ENCODE measurements at regions not wholly inside any gene's neighbourhood (a gene's known extent, or its start where the extent isn't known, plus 50 kb on each side); places are given as distances from the start of the nearest gene placed in this dataset.
"Not testable (repeated sequence)": the region's sequence is repeated elsewhere in the genome, so short reads cannot be mapped to it uniquely, and the experiment has no call there.

- Histone ChIP-seq H3K27ac (ENCODE audit: low read depth, low read length) (no peak overlapping the region), H3K27me3 (ENCODE audit: insufficient read depth, low read length) (no peaks in the 10 kb centered on the region), H3K4me3 (ENCODE audit: low read length in 2 of 2) (no peak overlapping the region), H3K4me1 (ENCODE audit: insufficient read depth, low read length) (no peaks in the 10 kb centered on the region), H3K36me3 (ENCODE audit: insufficient read depth, low read length) (no peaks in the 10 kb centered on the region), H3K9me3 (ENCODE audit: control insufficient read depth in 1 of 2, low read length in 2 of 2) (no peaks in the 10 kb centered on the region)
- DNase-seq: no peak
- intact Hi-C loops (cut with micrococcal nuclease): no loop called here
- ChIA-PET CTCF (ENCODE audit: partially characterized antibody) (no interaction called here), POLR2A (ENCODE audit: partially characterized antibody) (no interaction called here)
- peaks cover 0 to 2% (median 0%) of the 10 kb centered on the region in 8 donors for H3K9me3 Mint-ChIP-seq
- H3K27ac Mint-ChIP-seq: no peak overlapping the region
- no peaks in the 10 kb centered on the region for H3K4me1 Mint-ChIP-seq
- H3K4me3 Mint-ChIP-seq: no peak overlapping the region
- no peaks in the 10 kb centered on the region for H3K36me3 Mint-ChIP-seq
- H3K27me3 Mint-ChIP-seq: peaks cover 0 to 1% of the 10 kb centered on the region in 2 donors
Observed at GRCh38 chr2:207363761-207364290, 165.9 kb upstream of the CREB1 start.

GRCh38 chr2:207370646-207371045, 159.1 kb upstream of the CREB1 start:
- H3K27ac Mint-ChIP-seq: no peak overlapping the region
- no peak overlapping the region for H3K4me3 Mint-ChIP-seq
- Histone ChIP-seq H3K27me3 (ENCODE audit: insufficient read depth, low read length) (no peaks in the 10 kb centered on the region), H3K4me1 (ENCODE audit: insufficient read depth, low read length) (no peaks in the 10 kb centered on the region), H3K9me3 (ENCODE audit: control insufficient read depth in 1 of 2, low read length in 2 of 2) (no peaks in the 10 kb centered on the region), H3K4me3 (ENCODE audit: low read length in 2 of 2) (no peak overlapping the region), H3K27ac (ENCODE audit: low read depth, low read length) (no peak overlapping the region), H3K36me3 (ENCODE audit: insufficient read depth, low read length) (no peaks in the 10 kb centered on the region)
- H3K4me1 Mint-ChIP-seq: no peaks in the 10 kb centered on the region
- DNase-seq: no peak
- H3K36me3 Mint-ChIP-seq: peaks cover 3% of the 10 kb centered on the region in 2 donors
- no peaks in the 10 kb centered on the region for H3K27me3 Mint-ChIP-seq
- intact Hi-C loops (cut with micrococcal nuclease): no loop called here
- H3K9me3 Mint-ChIP-seq: peaks cover 0 to 17% (median 7%) of the 10 kb centered on the region in 8 donors
- ChIA-PET CTCF (ENCODE audit: partially characterized antibody) (no interaction called here), POLR2A (ENCODE audit: partially characterized antibody) (no interaction called here)

- Histone ChIP-seq H3K9me3 (ENCODE audit: control insufficient read depth in 1 of 2, low read length in 2 of 2) (no peaks in the 10 kb centered on the region), H3K27me3 (ENCODE audit: insufficient read depth, low read length) (no peaks in the 10 kb centered on the region), H3K4me3 (ENCODE audit: low read length in 2 of 2) (no peak overlapping the region), H3K27ac (ENCODE audit: low read depth, low read length) (no peak overlapping the region), H3K4me1 (ENCODE audit: insufficient read depth, low read length) (no peaks in the 10 kb centered on the region), H3K36me3 (ENCODE audit: insufficient read depth, low read length) (no peaks in the 10 kb centered on the region)
- Mint-ChIP-seq H3K27me3 (no peaks in the 10 kb centered on the region), H3K27ac (no peak overlapping the region), H3K9me3 (peaks cover 3 to 27% (median 13%) of the 10 kb centered on the region in 8 donors), H3K4me1 (no peaks in the 10 kb centered on the region), H3K4me3 (no peak overlapping the region), H3K36me3 (peaks cover 3% of the 10 kb centered on the region in 2 donors)
- ChIA-PET POLR2A (ENCODE audit: partially characterized antibody) (no interaction called here), CTCF (ENCODE audit: partially characterized antibody) (no interaction called here)
- no peak for DNase-seq
- intact Hi-C loops (cut with micrococcal nuclease): no loop called here
Observed at GRCh38 chr2:207371877-207372276, 157.9 kb upstream of the CREB1 start.

DNA sequence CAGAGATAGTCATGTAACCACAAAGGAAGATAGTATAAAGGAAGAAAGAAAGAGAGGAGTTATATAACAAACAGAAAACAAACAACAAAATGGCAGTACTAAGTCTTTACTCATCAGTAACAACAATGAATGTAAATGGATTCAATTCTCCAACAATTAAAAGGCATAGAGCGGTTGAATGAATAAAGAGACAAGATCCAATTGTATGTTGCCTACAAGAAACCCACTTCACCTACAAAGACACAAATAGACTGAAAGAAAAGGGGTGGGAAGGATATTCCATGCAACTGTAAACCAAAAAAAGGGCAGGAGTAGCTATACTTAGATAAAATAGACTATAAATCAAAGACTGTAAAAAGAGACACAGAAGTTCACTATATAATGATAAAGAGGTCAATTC, 157.3 kb upstream of the CREB1 start:
- no peaks in the 10 kb centered on the region for H3K9me3 ChIP-seq (ENCODE audit: control insufficient read depth in 1 of 2, low read length in 2 of 2)
- H3K27ac ChIP-seq (ENCODE audit: low read depth, low read length): no peak overlapping the region
- Mint-ChIP-seq H3K9me3 (peaks cover 3 to 33% (median 19%) of the 10 kb centered on the region in 8 donors), H3K36me3 (peaks cover 3 to 5% of the 10 kb centered on the region in 2 donors), H3K27ac (no peak overlapping the region), H3K4me1 (no peaks in the 10 kb centered on the region), H3K27me3 (no peaks in the 10 kb centered on the region), H3K4me3 (no peak overlapping the region)
- ChIA-PET CTCF (ENCODE audit: partially characterized antibody) (no interaction called here), POLR2A (ENCODE audit: partially characterized antibody) (no interaction called here)
- no peaks in the 10 kb centered on the region for H3K36me3 ChIP-seq (ENCODE audit: insufficient read depth, low read length)
- DNase-seq: no peak
- no peak overlapping the region for H3K4me3 ChIP-seq (ENCODE audit: low read length in 2 of 2)
- H3K27me3 ChIP-seq (ENCODE audit: insufficient read depth, low read length): no peaks in the 10 kb centered on the region
- H3K4me1 ChIP-seq (ENCODE audit: insufficient read depth, low read length): no peaks in the 10 kb centered on the region
- intact Hi-C loops (cut with micrococcal nuclease): no loop called here

DNA sequence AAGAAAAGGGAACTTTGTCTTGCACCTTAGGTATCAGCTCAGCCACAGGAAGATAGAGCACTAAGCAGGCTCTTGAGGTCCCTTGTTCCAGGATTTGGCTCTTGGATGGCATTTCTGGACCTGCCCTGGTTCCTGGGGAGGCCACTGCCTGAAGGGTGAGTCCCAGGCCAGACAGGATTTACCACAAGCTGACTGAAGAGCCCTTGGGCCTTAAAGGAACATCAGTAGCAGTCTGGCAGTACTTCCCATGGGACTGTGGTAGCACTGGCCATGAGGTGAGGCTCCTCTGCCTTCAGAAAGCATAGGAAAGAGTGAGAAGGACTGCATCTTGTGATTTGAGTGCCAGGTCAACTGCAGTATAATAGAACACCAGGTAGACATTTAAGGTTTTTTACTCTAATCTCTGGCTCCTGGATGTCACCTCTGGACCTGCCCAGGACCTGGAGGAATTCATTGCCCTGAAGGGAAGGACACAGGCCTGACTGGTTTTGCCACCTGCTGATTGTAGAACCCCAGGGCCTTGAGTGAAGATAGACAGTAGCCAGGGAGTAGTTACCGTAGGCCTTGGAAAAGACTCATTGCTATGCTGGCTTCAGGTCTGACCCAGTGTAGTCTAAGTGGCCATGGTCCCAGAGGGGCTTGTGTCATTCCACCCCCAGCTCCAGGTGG, 154.4 kb upstream of the CREB1 start:
- DNase-seq: no peak
- Mint-ChIP-seq H3K27me3 (no peaks in the 10 kb centered on the region), H3K36me3 (peaks cover 15 to 16% of the 10 kb centered on the region in 2 donors), H3K9me3 (peaks cover 7 to 61% (median 42%) of the 10 kb centered on the region in 8 donors), H3K4me3 (no peak overlapping the region), H3K27ac (no peak overlapping the region), H3K4me1 (no peaks in the 10 kb centered on the region)
- intact Hi-C loops (cut with micrococcal nuclease): no loop called here
- Histone ChIP-seq H3K4me3 (ENCODE audit: low read length in 2 of 2) (no peak overlapping the region), H3K4me1 (ENCODE audit: insufficient read depth, low read length) (no peaks in the 10 kb centered on the region), H3K27ac (ENCODE audit: low read depth, low read length) (no peak overlapping the region), H3K27me3 (ENCODE audit: insufficient read depth, low read length) (no peaks in the 10 kb centered on the region), H3K36me3 (ENCODE audit: insufficient read depth, low read length) (no peaks in the 10 kb centered on the region), H3K9me3 (ENCODE audit: control insufficient read depth in 1 of 2, low read length in 2 of 2) (no peaks in the 10 kb centered on the region)
- POLR2A ChIA-PET (ENCODE audit: partially characterized antibody): no interaction called here
- CTCF ChIA-PET (ENCODE audit: partially characterized antibody): no interaction called here

DNA sequence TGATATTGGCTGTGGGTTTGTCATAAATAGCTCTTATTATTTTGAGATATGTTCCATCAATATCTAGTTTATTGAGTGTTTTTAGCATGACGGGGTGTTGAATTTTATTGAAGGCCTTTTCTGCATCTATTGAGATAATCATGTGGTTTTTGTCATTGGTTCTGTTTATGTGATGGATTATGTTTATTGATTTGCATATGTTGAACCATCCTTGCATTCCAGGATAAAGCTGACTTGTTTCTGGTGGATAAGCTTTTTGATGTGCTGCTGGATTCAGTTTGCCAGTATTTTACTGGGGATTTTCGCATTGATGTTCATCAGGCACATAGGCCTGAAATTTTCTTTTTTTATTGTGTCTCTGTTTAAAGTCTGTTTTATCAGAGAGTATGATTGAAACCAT, 151.1 kb upstream of the CREB1 start:
- Mint-ChIP-seq H3K9me3 (peaks cover 7 to 71% (median 52%) of the 10 kb centered on the region in 8 donors), H3K36me3 (peaks cover 19% of the 10 kb centered on the region in 2 donors)
- H3K27ac ChIP-seq (ENCODE audit: low read depth, low read length); H3K4me1 Mint-ChIP-seq; H3K4me1 ChIP-seq (ENCODE audit: insufficient read depth, low read length); H3K27ac Mint-ChIP-seq; POLR2A ChIA-PET (ENCODE audit: partially characterized antibody); H3K4me3 Mint-ChIP-seq; H3K4me3 ChIP-seq (ENCODE audit: low read length in 2 of 2); H3K27me3 ChIP-seq (ENCODE audit: insufficient read depth, low read length); CTCF ChIA-PET (ENCODE audit: partially characterized antibody); H3K36me3 ChIP-seq (ENCODE audit: insufficient read depth, low read length); H3K27me3 Mint-ChIP-seq; intact Hi-C loops (cut with micrococcal nuclease); H3K9me3 ChIP-seq (ENCODE audit: control insufficient read depth in 1 of 2, low read length in 2 of 2): not testable (repeated sequence)
- DNase-seq: peak in 1 of 5 donors; percentile 3

DNA sequence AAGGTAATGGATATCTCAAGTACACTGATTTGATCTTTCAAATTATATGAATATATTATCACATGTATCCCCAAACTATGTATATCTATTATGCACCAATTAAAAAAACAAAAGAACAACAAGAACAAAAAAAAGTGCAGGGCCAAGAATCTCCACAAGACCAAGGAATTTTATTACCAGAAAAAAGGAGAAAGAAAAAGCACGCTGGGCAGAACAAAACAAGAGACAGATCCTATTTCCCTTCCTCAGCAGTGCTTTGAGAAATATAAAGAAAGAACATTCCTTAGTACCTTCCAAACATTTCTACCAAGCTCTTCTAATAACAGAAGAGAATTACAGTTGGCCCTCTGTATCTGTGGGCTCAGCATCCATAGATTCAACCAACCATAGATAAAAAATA, 144.7 kb upstream of the CREB1 start:
- Mint-ChIP-seq H3K27ac (peak overlapping the region in 1 of 7 donors; percentile 58), H3K4me3 (no peak overlapping the region), H3K27me3 (peaks cover 0 to 1% of the 10 kb centered on the region in 2 donors), H3K9me3 (peaks cover 0 to 31% (median 15%) of the 10 kb centered on the region in 8 donors), H3K4me1 (no peaks in the 10 kb centered on the region), H3K36me3 (peaks cover 3 to 4% of the 10 kb centered on the region in 2 donors)
- Histone ChIP-seq H3K27ac (ENCODE audit: low read depth, low read length) (no peak overlapping the region), H3K9me3 (ENCODE audit: control insufficient read depth in 1 of 2, low read length in 2 of 2) (no peaks in the 10 kb centered on the region), H3K27me3 (ENCODE audit: insufficient read depth, low read length) (no peaks in the 10 kb centered on the region), H3K36me3 (ENCODE audit: insufficient read depth, low read length) (no peaks in the 10 kb centered on the region), H3K4me3 (ENCODE audit: low read length in 2 of 2) (no peak overlapping the region), H3K4me1 (ENCODE audit: insufficient read depth, low read length) (no peaks in the 10 kb centered on the region)
- POLR2A ChIA-PET (ENCODE audit: partially characterized antibody): no interaction called here
- intact Hi-C loops (cut with micrococcal nuclease): no loop called here
- DNase-seq: no peak
- CTCF ChIA-PET (ENCODE audit: partially characterized antibody): no interaction called here
